ENCODE measurements at regions not wholly inside any gene's neighbourhood (a gene's known extent, or its start where the extent isn't known, plus 50 kb on each side); places are given as distances from the start of the nearest gene placed in this dataset.

- TF ChIP-seq CHD7 (IDR thresholded peaks at IDR 0.05; ENCODE audit: insufficient replicate concordance, low read length) (no peak), MAX (IDR thresholded peaks at IDR 0.05) (no peak), CBX5 (IDR thresholded peaks at IDR 0.05; ENCODE audit: low read depth, low read length) (no peak), TCF12 (IDR thresholded peaks at IDR 0.05; ENCODE audit: low read depth, low read length) (no peak), SP2 (IDR thresholded peaks at IDR 0.05; ENCODE audit: low read length) (no peak), TBP (IDR thresholded peaks at IDR 0.05; ENCODE audit: low read depth, low read length) (no peak), BRCA1 (IDR thresholded peaks at IDR 0.05; ENCODE audit: low read depth, low read length) (no peak)
Measured at GRCh38 chr7:22591271-22591670, 91.3 kb upstream of the STEAP1B start (continued).
